IMR-90 (cell line): ENCODE measurements at regions not wholly inside any gene's neighbourhood (a gene's known extent, or its start where the extent isn't known, plus 50 kb on each side); places are given as distances from the start of the nearest gene placed in this dataset.

ENCODE experiments used
- ATAC-seq: fragments of 200-7000 bp; cut with Tn5 transposase; 2 replicates; pipeline ENCODE4 v1.9.1; 2020; ENCODE audit warnings: low read depth, mild to moderate bottlenecking, moderate library complexity
- BruUV-seq: library from RNA; stranded (reverse); fragments of 400-500 nt; replicated peaks from 2 replicates; lab custom pipeline; 2021; lab: Mats Ljungman, UMichigan
- CTCF ChIA-PET: fragments of 300-600 bp; formaldehyde crosslinking; extraction: SDS; loops from one replicate; lab custom pipeline; 2021; ENCODE audit warnings: antibody characterized with exemption; lab: Yijun Ruan, JAX
- POLR2A ChIA-PET: fragments of 300-600 bp; sonication (Branson Sonifier 250); formaldehyde crosslinking; loops from one replicate; lab custom pipeline; 2022; ENCODE audit warnings: antibody characterized with exemption; ENCODE audit not compliant: unreplicated experiment; lab: Charles Lee
- DNase-seq: peaks from one replicate; pipeline ENCODE4 v3.0.0; 2013
- H2AFZ ChIP-seq: replicated peaks from 2 replicates; pipeline ENCODE3; 2013; ENCODE audit warnings: low read length, mild to moderate bottlenecking; ENCODE audit not compliant: poor library complexity
- H2AK5ac ChIP-seq: 2 replicates; pipeline ENCODE4 v1.6.1; 2013; ENCODE audit warnings: low read depth, low read length, inconsistent platforms
- H2AK9ac ChIP-seq: replicated peaks from 2 replicates; pipeline ENCODE3; 2013; ENCODE audit warnings: mild to moderate bottlenecking, low read depth, low read length, moderate library complexity; ENCODE audit not compliant: poor library complexity
- H2BK120ac ChIP-seq: 2 replicates; pipeline ENCODE4 v1.6.1; 2013; ENCODE audit warnings: low read depth, low read length, inconsistent platforms
- H2BK15ac ChIP-seq: 3 replicates; pipeline ENCODE4 v1.6.1; 2013; ENCODE audit warnings: low read depth, low read length, inconsistent platforms
- H2BK20ac ChIP-seq: 2 replicates; pipeline ENCODE4 v1.6.1; 2013; ENCODE audit warnings: low read depth, mild to moderate bottlenecking, inconsistent platforms, low read length, moderate library complexity
- H2BK5ac ChIP-seq: 2 replicates; pipeline ENCODE4 v1.6.1; 2013; ENCODE audit warnings: mild to moderate bottlenecking, low read depth, low read length, inconsistent platforms; ENCODE audit not compliant: poor library complexity, severe bottlenecking
- H3K14ac ChIP-seq: replicated peaks from 2 replicates; pipeline ENCODE4 v1.6.1; 2013; ENCODE audit warnings: low read depth, low read length, inconsistent platforms
- H3K18ac ChIP-seq: 2 replicates; pipeline ENCODE4 v1.6.1; 2013; ENCODE audit warnings: low read depth, low read length, control low read depth
- H3K23ac ChIP-seq: 2 replicates; pipeline ENCODE4 v1.6.1; 2013; ENCODE audit warnings: low read depth, low read length, inconsistent platforms
- H3K27ac ChIP-seq: 2 replicates; pipeline ENCODE4 v1.5.1; 2013; ENCODE audit warnings: mild to moderate bottlenecking, control low read depth, low read length; ENCODE audit not compliant: insufficient read depth
- H3K27me3 ChIP-seq: 2 replicates; pipeline ENCODE4 v1.6.1; 2013; ENCODE audit warnings: low read length; ENCODE audit not compliant: control insufficient read depth, insufficient read depth
- H3K36me3 ChIP-seq: 2 replicates; pipeline ENCODE4 v1.6.1; 2013; ENCODE audit warnings: low read length, mixed read lengths; ENCODE audit not compliant: control insufficient read depth, insufficient read depth
- H3K4ac ChIP-seq: 2 replicates; pipeline ENCODE4 v1.6.1; 2013; ENCODE audit warnings: low read depth, low read length, inconsistent platforms
- H3K4me1 ChIP-seq: 2 replicates; pipeline ENCODE4 v1.6.1; 2013; ENCODE audit warnings: low read length, mixed read lengths; ENCODE audit not compliant: control insufficient read depth, insufficient read depth
- H3K4me2 ChIP-seq: 2 replicates; pipeline ENCODE4 v1.6.1; 2013; ENCODE audit warnings: low read depth, mild to moderate bottlenecking, control low read depth, low read length, moderate library complexity
- H3K4me3 ChIP-seq: 2 replicates; pipeline ENCODE4 v1.5.1; 2013; ENCODE audit warnings: low read depth, mild to moderate bottlenecking, control low read depth, low read length, moderate library complexity; ENCODE audit not compliant: insufficient read depth
- H3K56ac ChIP-seq: 2 replicates; pipeline ENCODE4 v1.6.1; 2013; ENCODE audit warnings: low read length, inconsistent platforms; ENCODE audit not compliant: insufficient read depth; ENCODE audit errors: extremely low read depth
- H3K79me1 ChIP-seq, 2 experiments: 2 replicates each; pipeline ENCODE4 v1.6.1; 2013; ENCODE audit warnings: low read length in 2 of 2, inconsistent platforms in 1 of 2, low read depth in 1 of 2
- H3K9ac ChIP-seq: 2 replicates; pipeline ENCODE4 v1.6.1; 2013; ENCODE audit warnings: low read depth, low read length, control low read depth
- H3K9me1 ChIP-seq: 2 replicates; pipeline ENCODE4 v1.6.1; 2013; ENCODE audit warnings: low read length, inconsistent platforms; ENCODE audit not compliant: insufficient read depth
- H3K9me3 ChIP-seq: 2 replicates; pipeline ENCODE4 v1.6.1; 2013; ENCODE audit warnings: low read length; ENCODE audit not compliant: control insufficient read depth, insufficient read depth
- H4K20me1 ChIP-seq: 2 replicates; pipeline ENCODE4 v1.6.1; 2013; ENCODE audit warnings: low read length, inconsistent platforms; ENCODE audit not compliant: insufficient read depth
- H4K5ac ChIP-seq: 2 replicates; pipeline ENCODE4 v1.6.1; 2013; ENCODE audit warnings: mild to moderate bottlenecking, low read depth, low read length, control low read depth
- H4K8ac ChIP-seq, 2 experiments: 2 replicates each; pipeline ENCODE4 v1.6.1; 2013; ENCODE audit warnings: low read depth in 2 of 2, low read length in 2 of 2, control low read depth in 1 of 2, inconsistent platforms in 1 of 2
- H4K91ac ChIP-seq: 2 replicates; pipeline ENCODE4 v1.6.1; 2013; ENCODE audit warnings: low read depth, low read length, inconsistent platforms; ENCODE audit not compliant: insufficient read depth
- ELK1 ChIP-seq: fragments of 150-350 bp; IDR thresholded peaks from 2 replicates; pipeline ENCODE4 v1.6.1; 2016; ENCODE audit warnings: low read depth, mild to moderate bottlenecking, low read length, moderate library complexity, borderline replicate concordance
- MAFK ChIP-seq: IDR thresholded peaks from 2 replicates; pipeline ENCODE4 v1.6.1; 2012; ENCODE audit warnings: low read depth, low read length, improper control_type of control experiment
- MXI1 ChIP-seq: IDR thresholded peaks from 2 replicates; pipeline ENCODE4 v1.6.1; 2012; ENCODE audit warnings: low read depth, mild to moderate bottlenecking, low read length, moderate library complexity, borderline replicate concordance
- dilution Hi-C: fragments of 300-500 bp; cut with HindIII; formaldehyde crosslinking; loops from one replicate; pipeline ENCODE4 v1.14.3; 2018; ENCODE audit warnings: low sequenced_read_pairs; ENCODE audit not compliant: unreplicated experiment
- in situ Hi-C: fragments of 300-500 bp; cut with MboI; formaldehyde crosslinking; loops from 3 replicates; pipeline ENCODE4 v1.14.3; 2019; ENCODE audit warnings: low sequenced_read_pairs, inconsistent platforms, mixed read lengths
- intact Hi-C: fragments of 100-400 bp; cut with micrococcal nuclease; formaldehyde crosslinking; loops from 2 replicates; pipeline ENCODE4 v1.10.0; 2022

DNA sequence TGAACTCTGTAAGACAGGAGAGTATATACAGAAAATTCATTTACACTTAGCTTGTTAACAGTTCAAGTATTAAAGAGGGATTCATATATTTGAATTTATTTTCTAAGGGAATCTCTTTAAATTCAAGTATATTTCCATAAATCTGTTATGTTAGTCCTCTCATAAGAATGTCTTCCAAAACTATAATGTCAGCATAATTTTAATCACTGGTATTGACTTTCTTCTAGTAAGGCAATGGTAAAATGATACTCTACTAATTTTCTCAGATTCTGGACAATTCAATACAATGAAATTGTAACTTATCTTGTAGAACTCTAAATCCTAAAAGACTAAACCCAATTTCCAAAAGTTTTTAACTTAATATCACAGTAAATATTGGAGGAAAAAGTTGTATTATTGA lies 66.3 kb upstream of the EPHA6 start:
- H3K18ac ChIP-seq: no peak overlapping the region
- TF ChIP-seq ELK1 (no peak), MAFK (peak; percentile 67), MXI1 (no peak)
- no peak overlapping the region for H2BK15ac ChIP-seq
- no peak overlapping the region for H2AK9ac ChIP-seq
- H3K27me3 ChIP-seq: no peaks in the 10 kb centered on the region
- no peak overlapping the region for H3K27ac ChIP-seq
- H3K9me1 ChIP-seq: no peaks in the 10 kb centered on the region
- H3K9ac ChIP-seq: no peak overlapping the region
- H3K79me1 ChIP-seq: no peaks in the 10 kb centered on the region
- intact Hi-C loops (no loop called here), dilution Hi-C loops (no loop called here), in situ Hi-C loops (no loop called here)
- H3K4ac ChIP-seq: no peak overlapping the region
- H3K4me2 ChIP-seq: no peak overlapping the region
- no peak overlapping the region for H4K8ac ChIP-seq
- ChIA-PET POLR2A (no interaction called here), CTCF (no interaction called here)
- H2AFZ ChIP-seq: no peak overlapping the region
- no peak overlapping the region for H4K5ac ChIP-seq
- no peak overlapping the region for H2BK120ac ChIP-seq
- no peaks in the 10 kb centered on the region for H3K36me3 ChIP-seq
- no peak overlapping the region for H3K4me3 ChIP-seq
- H4K91ac ChIP-seq: no peak overlapping the region
- BruUV-seq: no TSS peak
- H2BK5ac ChIP-seq: no peak overlapping the region
- no peak for ATAC-seq
- peaks cover 9% of the 10 kb centered on the region for H3K9me3 ChIP-seq
- DNase-seq: no peak
- no peak overlapping the region for H2AK5ac ChIP-seq
- no peak overlapping the region for H2BK20ac ChIP-seq
- H3K23ac ChIP-seq: no peak overlapping the region
- no peak overlapping the region for H3K14ac ChIP-seq
- H4K20me1 ChIP-seq: no peaks in the 10 kb centered on the region
- H3K4me1 ChIP-seq: no peaks in the 10 kb centered on the region
- no peak overlapping the region for H3K56ac ChIP-seq
